ENCODE measurements at regions not wholly inside any gene's neighbourhood (a gene's known extent, or its start where the extent isn't known, plus 50 kb on each side); places are given as distances from the start of the nearest gene placed in this dataset.
"Not testable (repeated sequence)": the region's sequence is repeated elsewhere in the genome, so short reads cannot be mapped to it uniquely, and the experiment has no call there.

- Histone ChIP-seq H2BK5ac (ENCODE audit: low read length) (no peak overlapping the region), H2BK12ac (ENCODE audit: low read length) (no peak overlapping the region), H3K27me3 (ENCODE audit: control insufficient read depth in 3 of 3, insufficient read depth in 3 of 3, low read depth in 1 of 3, low read length in 3 of 3) (peaks cover 0 to 9% (median 0%) of the 10 kb centered on the region in 3 experiments), H3K4ac (ENCODE audit: low read length) (peak overlapping the region; percentile 13), H3K23ac (ENCODE audit: low read depth, low read length, poor library complexity) (no peak overlapping the region), H3K14ac (ENCODE audit: low read length) (no peak overlapping the region), H3K36me3 (replicated peaks in 1 of 2; ENCODE audit: control insufficient read depth in 2 of 2, insufficient read depth in 2 of 2, low read length in 2 of 2) (no peaks in the 10 kb centered on the region), H3K18ac (ENCODE audit: low read length) (peak overlapping the region; percentile 33), H3K79me1 (ENCODE audit: low read depth, low read length) (no peaks in the 10 kb centered on the region), H3K27ac (replicated peaks; ENCODE audit: low read length) (no peak overlapping the region), H3K4me2 (ENCODE audit: insufficient read depth, low read length, poor library complexity, severe bottlenecking) (no peak overlapping the region), H3K9me3 (replicated peaks in 1 of 2; ENCODE audit: control insufficient read depth in 2 of 2, insufficient read depth in 1 of 2, low read depth in 1 of 2, low read length in 2 of 2) (peaks cover 0 to 5% of the 10 kb centered on the region in 2 donors), H3K4me3 (ENCODE audit: low read length in 2 of 2) (no peak overlapping the region), H4K91ac (ENCODE audit: low read depth, low read length, poor library complexity) (no peak overlapping the region), H2BK15ac (ENCODE audit: low read length) (no peak overlapping the region), H3K9ac (ENCODE audit: low read depth, low read length, poor library complexity) (no peak overlapping the region), H2AK5ac (ENCODE audit: low read depth, low read length) (peak overlapping the region; percentile 87), H2BK120ac (ENCODE audit: low read depth, low read length) (no peak overlapping the region), H3K4me1 (ENCODE audit: control insufficient read depth in 2 of 2, insufficient read depth in 1 of 2, low read depth in 1 of 2, low read length in 2 of 2) (peaks cover 0 to 9% of the 10 kb centered on the region in 2 donors), H4K8ac (ENCODE audit: low read depth, low read length) (no peak overlapping the region), H2AFZ (ENCODE audit: low read length) (no peak overlapping the region)
- no CpG with 5 or more reads among the region's 15 CpGs for WGBS, 2 donors (ENCODE audit: extremely low coverage in 2 of 2, insufficient read length in 2 of 2, insufficient replicate concordance in 1 of 2)
- DNase-seq (ENCODE audit: low spot score): no peak
These were observed 253.2 kb downstream of the DLL1 start for GRCh38 chr6:170037541-170038250.

GRCh38 chr6:170036916-170037315 lies 254.0 kb downstream of the DLL1 start:
- no peak overlapping the region for H2BK15ac ChIP-seq (ENCODE audit: low read length)
- no peak overlapping the region for H2BK120ac ChIP-seq (ENCODE audit: low read depth, low read length)
- H3K27ac ChIP-seq (replicated peaks; ENCODE audit: low read length): no peak overlapping the region
- no peak overlapping the region for H3K4me2 ChIP-seq (ENCODE audit: insufficient read depth, low read length, poor library complexity, severe bottlenecking)
- DNase-seq (ENCODE audit: low spot score): no peak
- H2AFZ ChIP-seq (ENCODE audit: low read length): no peak overlapping the region
- H3K4ac ChIP-seq (ENCODE audit: low read length): no peak overlapping the region
- peak overlapping the region; percentile 80 for H2BK12ac ChIP-seq (ENCODE audit: low read length)
- no peaks in the 10 kb centered on the region for H3K79me1 ChIP-seq (ENCODE audit: low read depth, low read length)
- H3K4me3 ChIP-seq (ENCODE audit: low read length in 2 of 2): no peak overlapping the region
- H3K27me3 ChIP-seq (ENCODE audit: control insufficient read depth in 3 of 3, insufficient read depth in 3 of 3, low read depth in 1 of 3, low read length in 3 of 3): peaks cover 0 to 6% (median 0%) of the 10 kb centered on the region in 3 experiments
- no peak overlapping the region for H3K14ac ChIP-seq (ENCODE audit: low read length)
- no peak overlapping the region for H2BK5ac ChIP-seq (ENCODE audit: low read length)
- no peak overlapping the region for H4K91ac ChIP-seq (ENCODE audit: low read depth, low read length, poor library complexity)
- H3K18ac ChIP-seq (ENCODE audit: low read length): peak overlapping the region; percentile 77
- H2AK5ac ChIP-seq (ENCODE audit: low read depth, low read length): peak overlapping the region; percentile 1
- H3K9me3 ChIP-seq (replicated peaks in 1 of 2; ENCODE audit: control insufficient read depth in 2 of 2, insufficient read depth in 1 of 2, low read depth in 1 of 2, low read length in 2 of 2): peaks cover 0 to 5% of the 10 kb centered on the region in 2 donors
- H3K36me3 ChIP-seq (replicated peaks in 1 of 2; ENCODE audit: control insufficient read depth in 2 of 2, insufficient read depth in 2 of 2, low read length in 2 of 2): no peaks in the 10 kb centered on the region
- no peak overlapping the region for H3K9ac ChIP-seq (ENCODE audit: low read depth, low read length, poor library complexity)
- no peak overlapping the region for H3K23ac ChIP-seq (ENCODE audit: low read depth, low read length, poor library complexity)
- no peak overlapping the region for H4K8ac ChIP-seq (ENCODE audit: low read depth, low read length)
- WGBS, 2 donors (ENCODE audit: extremely low coverage in 2 of 2, insufficient read length in 2 of 2, insufficient replicate concordance in 1 of 2): no CpG with 5 or more reads among the region's 7 CpGs
- H3K4me1 ChIP-seq (ENCODE audit: control insufficient read depth in 2 of 2, insufficient read depth in 1 of 2, low read depth in 1 of 2, low read length in 2 of 2): peaks cover 0 to 9% of the 10 kb centered on the region in 2 donors

- not testable (repeated sequence) for H2BK12ac ChIP-seq (ENCODE audit: low read length); H3K4me3 ChIP-seq (ENCODE audit: low read length in 2 of 2)
These were observed 254.5 kb downstream of the DLL1 start for GRCh38 chr6:170036367-170036766.

DNA sequence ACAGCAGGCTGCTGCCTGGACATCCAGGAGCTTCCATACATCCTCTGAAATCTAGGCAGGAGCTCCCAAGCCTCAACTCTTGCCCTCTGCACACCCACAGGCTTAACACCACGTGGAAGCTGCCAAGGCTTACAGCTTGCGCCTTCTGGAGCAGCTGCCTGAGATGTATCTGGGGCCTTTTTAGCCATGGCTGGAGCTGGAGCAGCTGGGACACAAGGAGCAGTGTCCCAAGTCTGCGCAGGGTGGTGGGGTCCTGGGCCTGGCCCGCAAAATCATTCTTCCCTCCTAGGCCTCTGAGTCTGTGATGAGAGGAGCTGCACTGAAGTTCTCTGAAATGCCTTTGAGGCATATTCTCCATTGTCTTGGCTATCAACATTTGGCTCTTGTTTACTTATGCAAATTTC lies 255.0 kb downstream of the DLL1 start:
- no peaks in the 10 kb centered on the region for H3K27me3 ChIP-seq (ENCODE audit: control insufficient read depth in 3 of 3, insufficient read depth in 3 of 3, low read depth in 1 of 3, low read length in 3 of 3)
- no peak overlapping the region for H3K4ac ChIP-seq (ENCODE audit: low read length)
- H2BK120ac ChIP-seq (ENCODE audit: low read depth, low read length): no peak overlapping the region
- peaks cover 0 to 11% of the 10 kb centered on the region in 2 donors for H3K4me1 ChIP-seq (ENCODE audit: control insufficient read depth in 2 of 2, insufficient read depth in 1 of 2, low read depth in 1 of 2, low read length in 2 of 2)
- H3K4me3 ChIP-seq (ENCODE audit: low read length in 2 of 2): no peak overlapping the region
- H2AK5ac ChIP-seq (ENCODE audit: low read depth, low read length): peak overlapping the region; percentile 92
- H3K18ac ChIP-seq (ENCODE audit: low read length): peak overlapping the region; percentile 86
- H3K9ac ChIP-seq (ENCODE audit: low read depth, low read length, poor library complexity): no peak overlapping the region
- peak overlapping the region; percentile 4 for H2BK5ac ChIP-seq (ENCODE audit: low read length)
- H4K8ac ChIP-seq (ENCODE audit: low read depth, low read length): peak overlapping the region; percentile 31
- H3K23ac ChIP-seq (ENCODE audit: low read depth, low read length, poor library complexity): no peak overlapping the region
- peak overlapping the region; percentile 64 for H3K14ac ChIP-seq (ENCODE audit: low read length)
- H3K36me3 ChIP-seq (replicated peaks in 1 of 2; ENCODE audit: control insufficient read depth in 2 of 2, insufficient read depth in 2 of 2, low read length in 2 of 2): no peaks in the 10 kb centered on the region
- H3K79me1 ChIP-seq (ENCODE audit: low read depth, low read length): no peaks in the 10 kb centered on the region
- no peak for DNase-seq (ENCODE audit: low spot score)
- no peak overlapping the region for H2AFZ ChIP-seq (ENCODE audit: low read length)
- no peak overlapping the region for H3K27ac ChIP-seq (replicated peaks; ENCODE audit: low read length)
- no CpG with 5 or more reads among the region's 4 CpGs for WGBS, 2 donors (ENCODE audit: extremely low coverage in 2 of 2, insufficient read length in 2 of 2, insufficient replicate concordance in 1 of 2)
- peaks cover 0 to 5% of the 10 kb centered on the region in 2 donors for H3K9me3 ChIP-seq (replicated peaks in 1 of 2; ENCODE audit: control insufficient read depth in 2 of 2, insufficient read depth in 1 of 2, low read depth in 1 of 2, low read length in 2 of 2)
- H2BK15ac ChIP-seq (ENCODE audit: low read length): no peak overlapping the region
- no peak overlapping the region for H4K91ac ChIP-seq (ENCODE audit: low read depth, low read length, poor library complexity)
- H2BK12ac ChIP-seq (ENCODE audit: low read length): peak overlapping the region; percentile 63
- no peak overlapping the region for H3K4me2 ChIP-seq (ENCODE audit: insufficient read depth, low read length, poor library complexity, severe bottlenecking)

More at GRCh38 chr6:170036367-170036766, 254.5 kb downstream of the DLL1 start:
- not testable (repeated sequence) for H3K4me1 ChIP-seq (ENCODE audit: control insufficient read depth in 2 of 2, insufficient read depth in 1 of 2, low read depth in 1 of 2, low read length in 2 of 2); DNase-seq (ENCODE audit: low spot score); H3K9me3 ChIP-seq (replicated peaks in 1 of 2; ENCODE audit: control insufficient read depth in 2 of 2, insufficient read depth in 1 of 2, low read depth in 1 of 2, low read length in 2 of 2); H3K27ac ChIP-seq (replicated peaks; ENCODE audit: low read length); H3K18ac ChIP-seq (ENCODE audit: low read length); H2AK5ac ChIP-seq (ENCODE audit: low read depth, low read length); H3K36me3 ChIP-seq (replicated peaks in 1 of 2; ENCODE audit: control insufficient read depth in 2 of 2, insufficient read depth in 2 of 2, low read length in 2 of 2); H3K4ac ChIP-seq (ENCODE audit: low read length); H3K4me2 ChIP-seq (ENCODE audit: insufficient read depth, low read length, poor library complexity, severe bottlenecking); H2BK5ac ChIP-seq (ENCODE audit: low read length); H2BK15ac ChIP-seq (ENCODE audit: low read length); H3K79me1 ChIP-seq (ENCODE audit: low read depth, low read length); H3K9ac ChIP-seq (ENCODE audit: low read depth, low read length, poor library complexity); H4K91ac ChIP-seq (ENCODE audit: low read depth, low read length, poor library complexity); H2AFZ ChIP-seq (ENCODE audit: low read length); H3K23ac ChIP-seq (ENCODE audit: low read depth, low read length, poor library complexity); H3K27me3 ChIP-seq (ENCODE audit: control insufficient read depth in 3 of 3, insufficient read depth in 3 of 3, low read depth in 1 of 3, low read length in 3 of 3); H4K8ac ChIP-seq (ENCODE audit: low read depth, low read length); H2BK120ac ChIP-seq (ENCODE audit: low read depth, low read length); H3K14ac ChIP-seq (ENCODE audit: low read length)
- WGBS, 2 donors (ENCODE audit: extremely low coverage in 2 of 2, insufficient read length in 2 of 2, insufficient replicate concordance in 1 of 2): no CpG with 5 or more reads among the region's 1 CpG
